Vagina (tissue), 2 donors: ENCODE measurements at regions not wholly inside any gene's neighbourhood (a gene's known extent, or its start where the extent isn't known, plus 50 kb on each side); places are given as distances from the start of the nearest gene placed in this dataset.

Source experiments
- DNase-seq, 2 donors: peaks; one replicate each; pipeline ENCODE4 v3.0.0-alpha.2; 2017; ENCODE audit errors: extremely low spot score in 2 of 2
- H3K27ac ChIP-seq: fragments of 200-600 bp; sonication (generic); one replicate; pipeline ENCODE4 v1.5.1; 2019
- H3K27me3 ChIP-seq: fragments of 200-600 bp; sonication (generic); one replicate; pipeline ENCODE4 v1.5.1; 2019
- H3K36me3 ChIP-seq, 2 donors: fragments of 200-600 bp; sonication (generic); one replicate each; pipeline ENCODE4 v1.5.1; 2017 to 2019
- H3K4me1 ChIP-seq: fragments of 200-600 bp; sonication (generic); one replicate; pipeline ENCODE4 v1.5.1; 2019
- H3K4me3 ChIP-seq, 2 donors: fragments of 200-600 bp; sonication (generic); 1 replicate in 1 of 2; 2 replicates in 1 of 2; pipeline ENCODE4 v1.5.1; 2016 to 2019
- H3K9me3 ChIP-seq: fragments of 200-600 bp; sonication (generic); one replicate; pipeline ENCODE4 v1.5.1; 2019
- CTCF ChIP-seq, 3 experiments: fragments of 450-650 bp in 2 of 3; fragments of 200-600 bp in 1 of 3; sonication (generic) in 1 of 3; IDR thresholded peaks; one replicate each; pipeline ENCODE4 v1.5.1; 2017 to 2019; ENCODE audit warnings: antibody characterized with exemption in 3 of 3, mild to moderate bottlenecking in 2 of 3, moderate library complexity in 2 of 3
- POLR2A ChIP-seq, 2 donors: fragments of 450-650 bp; IDR thresholded peaks; one replicate each; pipeline ENCODE4 v1.6.1; 2017; ENCODE audit warnings: antibody characterized with exemption in 2 of 2, mild to moderate bottlenecking in 2 of 2, moderate library complexity in 2 of 2
- POLR2AphosphoS5 ChIP-seq, 2 donors: sonication (generic); formaldehyde crosslinking; IDR thresholded peaks; one replicate each; pipeline ENCODE4 v1.9.0; 2017; ENCODE audit warnings: antibody characterized with exemption in 2 of 2, mild to moderate bottlenecking in 2 of 2, low read depth in 1 of 2; ENCODE audit not compliant: insufficient read depth in 1 of 2
- intact Hi-C: fragments of 100-400 bp; cut with DNase I; formaldehyde crosslinking; loops from one replicate; pipeline ENCODE4 v1.15.1; 2023

GRCh38 chr2:133789743-133790142 lies 221.5 kb upstream of the NCKAP5 start:
- Histone ChIP-seq H3K36me3 (no peaks in the 10 kb centered on the region), H3K27ac (no peak overlapping the region), H3K27me3 (no peaks in the 10 kb centered on the region), H3K4me3 (no peak overlapping the region), H3K4me1 (no peaks in the 10 kb centered on the region), H3K9me3 (peaks cover 8% of the 10 kb centered on the region)
- no peak for DNase-seq
- TF ChIP-seq POLR2AphosphoS5 (IDR thresholded peaks at IDR 0.05; ENCODE audit: insufficient read depth in 1 of 2, low read depth in 1 of 2), result no peak
- TF ChIP-seq CTCF (IDR thresholded peaks at IDR 0.05), result no peak
- no peak for TF ChIP-seq POLR2A (IDR thresholded peaks at IDR 0.05)
- intact Hi-C loops, result no loop called here

- intact Hi-C loops, result no loop called here
- TF ChIP-seq POLR2A (IDR thresholded peaks at IDR 0.05) (no peak), POLR2AphosphoS5 (IDR thresholded peaks at IDR 0.05; ENCODE audit: insufficient read depth in 1 of 2, low read depth in 1 of 2) (no peak), CTCF (IDR thresholded peaks at IDR 0.05) (no peak)
- H3K36me3 ChIP-seq, result no peaks in the 10 kb centered on the region
- no peak for DNase-seq
- H3K4me3 ChIP-seq, result no peak overlapping the region
- no peaks in the 10 kb centered on the region for H3K27me3 ChIP-seq
- H3K4me1 ChIP-seq, result no peaks in the 10 kb centered on the region
- H3K9me3 ChIP-seq, result peaks cover 8% of the 10 kb centered on the region
- no peak overlapping the region for H3K27ac ChIP-seq
Measured at GRCh38 chr2:133790711-133791110, 222.4 kb upstream of the NCKAP5 start.

- Histone ChIP-seq H3K4me3 (no peak overlapping the region), H3K27ac (no peak overlapping the region), H3K36me3 (no peaks in the 10 kb centered on the region), H3K4me1 (no peaks in the 10 kb centered on the region), H3K27me3 (no peaks in the 10 kb centered on the region), H3K9me3 (peaks cover 8% of the 10 kb centered on the region)
- intact Hi-C loops, result no loop called here
- DNase-seq, result no peak
- TF ChIP-seq POLR2A (IDR thresholded peaks at IDR 0.05) (no peak), CTCF (IDR thresholded peaks at IDR 0.05) (no peak), POLR2AphosphoS5 (IDR thresholded peaks at IDR 0.05; ENCODE audit: insufficient read depth in 1 of 2, low read depth in 1 of 2) (no peak)
Measured at GRCh38 chr2:133791191-133791590, 222.9 kb upstream of the NCKAP5 start.

- DNase-seq, result no peak
- H3K36me3 ChIP-seq, result no peaks in the 10 kb centered on the region
- no peaks in the 10 kb centered on the region for H3K4me1 ChIP-seq
- peaks cover 8% of the 10 kb centered on the region for H3K9me3 ChIP-seq
- no peaks in the 10 kb centered on the region for H3K27me3 ChIP-seq
- intact Hi-C loops, result no loop called here
- no peak overlapping the region for H3K27ac ChIP-seq
- H3K4me3 ChIP-seq, result no peak overlapping the region
- no peak for TF ChIP-seq POLR2A (IDR thresholded peaks at IDR 0.05)
- no peak for TF ChIP-seq CTCF (IDR thresholded peaks at IDR 0.05)
- TF ChIP-seq POLR2AphosphoS5 (IDR thresholded peaks at IDR 0.05; ENCODE audit: insufficient read depth in 1 of 2, low read depth in 1 of 2), result no peak
Measured at GRCh38 chr2:133792223-133792622, 224.0 kb upstream of the NCKAP5 start.

GRCh38 chr2:133794114-133794513 lies 225.9 kb upstream of the NCKAP5 start:
- H3K4me1 ChIP-seq, result no peaks in the 10 kb centered on the region
- H3K4me3 ChIP-seq, result no peak overlapping the region
- H3K27ac ChIP-seq, result no peak overlapping the region
- H3K9me3 ChIP-seq, result peaks cover 8% of the 10 kb centered on the region
- TF ChIP-seq POLR2A (IDR thresholded peaks at IDR 0.05), result no peak
- no peak for TF ChIP-seq CTCF (IDR thresholded peaks at IDR 0.05)
- TF ChIP-seq POLR2AphosphoS5 (IDR thresholded peaks at IDR 0.05; ENCODE audit: insufficient read depth in 1 of 2, low read depth in 1 of 2), result no peak
- H3K36me3 ChIP-seq, result no peaks in the 10 kb centered on the region
- no peaks in the 10 kb centered on the region for H3K27me3 ChIP-seq
- intact Hi-C loops, result no loop called here
- no peak for DNase-seq
